ENCODE measurements at regions not wholly inside any gene's neighbourhood (a gene's known extent, or its start where the extent isn't known, plus 50 kb on each side); places are given as distances from the start of the nearest gene placed in this dataset.
"Not testable (repeated sequence)": the region's sequence is repeated elsewhere in the genome, so short reads cannot be mapped to it uniquely, and the experiment has no call there.

GRCh38 chr3:164113371-164114332 is 964.6 kb downstream of the SI start:
- no peak for DNase-seq (ENCODE audit: low read depth in 2 of 2)

- DNase-seq (ENCODE audit: low read depth in 2 of 2), result no peak
Observed at GRCh38 chr3:164096352-164096751, 981.9 kb downstream of the SI start.

GRCh38 chr3:164095949-164096348 is 982.3 kb downstream of the SI start:
- DNase-seq (ENCODE audit: low read depth in 2 of 2), result no peak

- no peak for DNase-seq (ENCODE audit: low read depth in 2 of 2)
Observed at GRCh38 chr3:164095279-164095678, 983.0 kb downstream of the SI start.

GRCh38 chr3:164094546-164094945 is 983.8 kb downstream of the SI start:
- no peak for DNase-seq (ENCODE audit: low read depth in 2 of 2)

GRCh38 chr3:164080208-164080607 is 998.1 kb downstream of the SI start:
- DNase-seq (ENCODE audit: low read depth in 2 of 2), result no peak

GRCh38 chr3:164064298-164064697 is 1014.0 kb downstream of the SI start:
- DNase-seq (ENCODE audit: low read depth in 2 of 2), result no peak

- DNase-seq (ENCODE audit: low read depth in 2 of 2), result no peak
Observed at GRCh38 chr3:164060923-164061322, 1017.4 kb downstream of the SI start.

GRCh38 chr3:164049847-164050246 is 1028.4 kb downstream of the SI start:
- no peak for DNase-seq (ENCODE audit: low read depth in 2 of 2)

- no peak for DNase-seq (ENCODE audit: low read depth in 2 of 2)
Observed at GRCh38 chr3:164048451-164048850, 1029.8 kb downstream of the SI start.

GRCh38 chr3:164040991-164041390 is 1037.3 kb downstream of the SI start:
- no peak for DNase-seq (ENCODE audit: low read depth in 2 of 2)

GRCh38 chr3:164030194-164030593 is 1048.1 kb downstream of the SI start:
- no peak for DNase-seq (ENCODE audit: low read depth in 2 of 2)

GRCh38 chr3:164024786-164025185 is 1053.5 kb downstream of the SI start:
- no peak for DNase-seq (ENCODE audit: low read depth in 2 of 2)

- DNase-seq (ENCODE audit: low read depth in 2 of 2), result no peak
Observed at GRCh38 chr3:164023480-164023879, 1054.8 kb downstream of the SI start.

- DNase-seq (ENCODE audit: low read depth in 2 of 2), result no peak
Observed at GRCh38 chr3:164018500-164018899, 1059.8 kb downstream of the SI start.

GRCh38 chr3:164007765-164008164 is 1070.5 kb downstream of the SI start:
- no peak for DNase-seq (ENCODE audit: low read depth in 2 of 2)

GRCh38 chr3:164004205-164004604 is 1074.1 kb downstream of the SI start:
- DNase-seq (ENCODE audit: low read depth in 2 of 2), result no peak

GRCh38 chr3:164003016-164003415 is 1075.3 kb downstream of the SI start:
- DNase-seq (ENCODE audit: low read depth in 2 of 2), result not testable (repeated sequence)

GRCh38 chr3:163983940-163984339 is 1094.4 kb downstream of the SI start:
- DNase-seq (ENCODE audit: low read depth in 2 of 2), result no peak

GRCh38 chr3:163971861-163972260 is 1106.4 kb downstream of the SI start:
- no peak for DNase-seq (ENCODE audit: low read depth in 2 of 2)

GRCh38 chr3:163957072-163957471 is 1121.2 kb downstream of the SI start:
- DNase-seq (ENCODE audit: low read depth in 2 of 2), result no peak

GRCh38 chr3:163953526-163953925 is 1124.8 kb downstream of the SI start:
- DNase-seq (ENCODE audit: low read depth in 2 of 2), result no peak

- no peak for DNase-seq (ENCODE audit: low read depth in 2 of 2)
Observed at GRCh38 chr3:163952499-163952898, 1125.8 kb downstream of the SI start.

Data from stimulated activated CD4-positive, alpha-beta T cell treated with anti-CD3 and anti-CD28 coated beads, Interleukin-12 subunit alpha, Interleukin-12 subunit beta, amount 100 ng/mL, for 24 hours (primary cell).